Fibroblast of the aortic adventitia (primary cell): ENCODE measurements at regions not wholly inside any gene's neighbourhood (a gene's known extent, or its start where the extent isn't known, plus 50 kb on each side); places are given as distances from the start of the nearest gene placed in this dataset.
"Not testable (repeated sequence)": the region's sequence is repeated elsewhere in the genome, so short reads cannot be mapped to it uniquely, and the experiment has no call there.

Experiments used
- DNase-seq: peaks from one replicate; pipeline ENCODE4 v3.0.0-alpha.2; 2010; ENCODE audit warnings: low read depth
- H3K4me3 ChIP-seq: 2 replicates; pipeline ENCODE4 v1.5.1; 2011; ENCODE audit warnings: low read depth, mild to moderate bottlenecking, control low read depth, low read length, moderate library complexity
- CTCF ChIP-seq: IDR thresholded peaks from 2 replicates; pipeline ENCODE4 v1.5.1; 2011; ENCODE audit warnings: mild to moderate bottlenecking, low read length, control low read depth, inconsistent platforms; ENCODE audit not compliant: insufficient read depth

- H3K4me3 ChIP-seq, result no peak overlapping the region
- TF ChIP-seq CTCF, result no peak
- peak; percentile 2 for DNase-seq
Observed at GRCh38 chr1:38730511-38731397, 128.8 kb downstream of the RRAGC start.

- H3K4me3 ChIP-seq, result no peak overlapping the region
- DNase-seq, result no peak
- no peak for TF ChIP-seq CTCF
Observed at GRCh38 chr1:38728585-38728908, 131.0 kb downstream of the RRAGC start.

- peak; percentile 70 for DNase-seq
Observed at GRCh38 chr1:38727684-38728584, 131.6 kb downstream of the RRAGC start.

GRCh38 chr1:38725321-38725961, 134.1 kb downstream of the RRAGC start:
- H3K4me3 ChIP-seq, DNase-seq: not testable (repeated sequence)

More at GRCh38 chr1:38727684-38728584, 131.6 kb downstream of the RRAGC start:
- no peak overlapping the region for H3K4me3 ChIP-seq
- TF ChIP-seq CTCF, result no peak

GRCh38 chr1:38724160-38725131, 135.1 kb downstream of the RRAGC start:
- H3K4me3 ChIP-seq, result no peak overlapping the region
- TF ChIP-seq CTCF, result no peak
- no peak for DNase-seq

- H3K4me3 ChIP-seq, result no peak overlapping the region
- TF ChIP-seq CTCF, result no peak
- DNase-seq, result no peak
Observed at GRCh38 chr1:38721816-38722215, 137.8 kb downstream of the RRAGC start.
